Uterus (tissue), 3 donors: ENCODE measurements at regions not wholly inside any gene's neighbourhood (a gene's known extent, or its start where the extent isn't known, plus 50 kb on each side); places are given as distances from the start of the nearest gene placed in this dataset.

Source experiments
- DNase-seq, 2 donors: peaks; one replicate each; pipeline ENCODE4 v3.0.0-alpha.2; 2019 to 2020
- H3K27ac ChIP-seq, 2 donors: fragments of 200-600 bp; sonication (generic); 1 replicate in 1 of 2; 2 replicates in 1 of 2; pipeline ENCODE4 v1.5.1; 2016 to 2018
- H3K27me3 ChIP-seq, 2 donors: fragments of 200-600 bp; sonication (generic); one replicate each; pipeline ENCODE4 v1.5.1; 2018 to 2019; ENCODE audit warnings: control low read depth in 1 of 2
- H3K36me3 ChIP-seq, 2 donors: fragments of 200-600 bp; sonication (generic); one replicate each; pipeline ENCODE4 v1.5.1; 2019; ENCODE audit warnings: control low read depth in 1 of 2
- H3K4me1 ChIP-seq, 2 donors: fragments of 200-600 bp; sonication (generic); one replicate each; pipeline ENCODE4 v1.5.1; 2018 to 2019; ENCODE audit warnings: control low read depth in 1 of 2
- H3K4me3 ChIP-seq, 2 donors: fragments of 200-600 bp; sonication (generic); 1 replicate in 1 of 2; 2 replicates in 1 of 2; pipeline ENCODE4 v1.5.1; 2018 to 2019; ENCODE audit warnings: mild to moderate bottlenecking in 1 of 2
- H3K9me3 ChIP-seq, 2 donors: fragments of 200-600 bp; sonication (generic); one replicate each; pipeline ENCODE4 v1.5.1; 2019; ENCODE audit warnings: control low read depth in 1 of 2
- CTCF ChIP-seq, 4 experiments: fragments of 200-600 bp in 2 of 4; fragments of 450-650 bp in 2 of 4; sonication (generic) in 2 of 4; IDR thresholded peaks; one replicate each; pipeline ENCODE4 v1.5.1; 2016 to 2019; ENCODE audit warnings: antibody characterized with exemption in 4 of 4, mild to moderate bottlenecking in 2 of 4, moderate library complexity in 1 of 4
- POLR2A ChIP-seq, 2 donors: fragments of 450-650 bp; IDR thresholded peaks; one replicate each; pipeline ENCODE4 v1.6.1; 2016; ENCODE audit warnings: antibody characterized with exemption in 2 of 2, mild to moderate bottlenecking in 1 of 2, moderate library complexity in 1 of 2
- intact Hi-C: fragments of 100-400 bp; cut with DNase I; formaldehyde crosslinking; loops from one replicate; pipeline ENCODE4 v1.15.1; 2023; ENCODE audit warnings: low total_unique reads
- donor health status: DM: yes; HTN: yes; CAD: no.

- DNase-seq = no peak
- TF ChIP-seq CTCF (IDR thresholded peaks at IDR 0.05) (no peak), POLR2A (IDR thresholded peaks at IDR 0.05) (no peak)
- Histone ChIP-seq H3K27me3 (no peaks in the 10 kb centered on the region), H3K36me3 (no peaks in the 10 kb centered on the region), H3K4me1 (no peaks in the 10 kb centered on the region), H3K27ac (no peak overlapping the region), H3K4me3 (no peak overlapping the region), H3K9me3 (no peaks in the 10 kb centered on the region)
- intact Hi-C loops = no loop called here
Observed at GRCh38 chr3:168653255-168653654, 557.5 kb upstream of the GOLIM4 start.

GRCh38 chr3:168648321-168648720 is 552.6 kb upstream of the GOLIM4 start:
- intact Hi-C loops = no loop called here
- TF ChIP-seq POLR2A (IDR thresholded peaks at IDR 0.05) = no peak
- no peak for TF ChIP-seq CTCF (IDR thresholded peaks at IDR 0.05)
- Histone ChIP-seq H3K4me3 (no peak overlapping the region), H3K27ac (no peak overlapping the region), H3K36me3 (no peaks in the 10 kb centered on the region), H3K27me3 (no peaks in the 10 kb centered on the region), H3K9me3 (no peaks in the 10 kb centered on the region), H3K4me1 (no peaks in the 10 kb centered on the region)
- DNase-seq = no peak

- intact Hi-C loops = no loop called here
- no peaks in the 10 kb centered on the region for H3K4me1 ChIP-seq
- no peak for DNase-seq
- no peaks in the 10 kb centered on the region for H3K9me3 ChIP-seq
- H3K36me3 ChIP-seq = no peaks in the 10 kb centered on the region
- no peak overlapping the region for H3K27ac ChIP-seq
- no peaks in the 10 kb centered on the region for H3K27me3 ChIP-seq
- no peak for TF ChIP-seq CTCF (IDR thresholded peaks at IDR 0.05)
- no peak overlapping the region for H3K4me3 ChIP-seq
Observed at GRCh38 chr3:168647582-168647981, 551.9 kb upstream of the GOLIM4 start.

- H3K27me3 ChIP-seq = no peaks in the 10 kb centered on the region
- H3K9me3 ChIP-seq = no peaks in the 10 kb centered on the region
- H3K36me3 ChIP-seq = no peaks in the 10 kb centered on the region
- TF ChIP-seq POLR2A (IDR thresholded peaks at IDR 0.05) (no peak), CTCF (IDR thresholded peaks at IDR 0.05) (no peak)
- H3K4me1 ChIP-seq = no peaks in the 10 kb centered on the region
- no peak for DNase-seq
- intact Hi-C loops = no loop called here
- H3K27ac ChIP-seq = no peak overlapping the region
- no peak overlapping the region for H3K4me3 ChIP-seq
Observed at GRCh38 chr3:168645180-168645579, 549.5 kb upstream of the GOLIM4 start.

GRCh38 chr3:168628549-168628948 is 532.8 kb upstream of the GOLIM4 start:
- Histone ChIP-seq H3K36me3 (no peaks in the 10 kb centered on the region), H3K4me3 (no peak overlapping the region), H3K9me3 (no peaks in the 10 kb centered on the region), H3K27me3 (no peaks in the 10 kb centered on the region), H3K27ac (no peak overlapping the region), H3K4me1 (no peaks in the 10 kb centered on the region)
- TF ChIP-seq CTCF (IDR thresholded peaks at IDR 0.05) = no peak
- no peak for TF ChIP-seq POLR2A (IDR thresholded peaks at IDR 0.05)
- DNase-seq = no peak
- intact Hi-C loops = no loop called here
